ENCODE measurements at regions not wholly inside any gene's neighbourhood (a gene's known extent, or its start where the extent isn't known, plus 50 kb on each side); places are given as distances from the start of the nearest gene placed in this dataset.

DNA sequence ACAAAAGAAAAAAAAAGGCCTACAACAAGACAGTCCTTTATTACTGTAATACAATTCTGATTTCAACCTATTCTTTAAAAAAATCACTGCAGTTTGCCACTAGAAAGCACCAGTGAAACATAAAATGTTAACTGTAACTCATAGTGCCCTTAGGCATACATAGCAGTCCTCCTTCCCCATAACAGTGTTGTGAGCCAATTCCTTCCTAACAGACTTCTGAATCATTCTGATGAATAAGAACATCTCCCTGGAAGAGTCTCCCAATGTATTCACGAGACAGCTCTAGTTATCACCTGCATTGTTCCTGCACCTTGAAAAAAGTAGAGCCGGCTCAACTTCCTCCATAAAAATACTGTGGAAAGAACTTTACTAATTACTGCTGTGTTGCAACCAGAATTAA is 213.6 kb upstream of the FSCB start:
- H3K27ac ChIP-seq (ENCODE audit: low read depth, low read length), result no peak overlapping the region
- no peak overlapping the region for H3K4me2 ChIP-seq (ENCODE audit: low read length)
- H3K36me3 ChIP-seq (ENCODE audit: control insufficient read depth, low read length), result no peaks in the 10 kb centered on the region
- H3F3A ChIP-seq (ENCODE audit: control insufficient read depth, insufficient read depth), result no peaks in the 10 kb centered on the region
- no peaks in the 10 kb centered on the region for H3K27me3 ChIP-seq (ENCODE audit: control insufficient read depth, low read length)
- TF ChIP-seq EZH2phosphoT487 (IDR thresholded peaks at IDR 0.05; ENCODE audit: borderline replicate concordance, low read length), result no peak
- TF ChIP-seq, protein P1, sequence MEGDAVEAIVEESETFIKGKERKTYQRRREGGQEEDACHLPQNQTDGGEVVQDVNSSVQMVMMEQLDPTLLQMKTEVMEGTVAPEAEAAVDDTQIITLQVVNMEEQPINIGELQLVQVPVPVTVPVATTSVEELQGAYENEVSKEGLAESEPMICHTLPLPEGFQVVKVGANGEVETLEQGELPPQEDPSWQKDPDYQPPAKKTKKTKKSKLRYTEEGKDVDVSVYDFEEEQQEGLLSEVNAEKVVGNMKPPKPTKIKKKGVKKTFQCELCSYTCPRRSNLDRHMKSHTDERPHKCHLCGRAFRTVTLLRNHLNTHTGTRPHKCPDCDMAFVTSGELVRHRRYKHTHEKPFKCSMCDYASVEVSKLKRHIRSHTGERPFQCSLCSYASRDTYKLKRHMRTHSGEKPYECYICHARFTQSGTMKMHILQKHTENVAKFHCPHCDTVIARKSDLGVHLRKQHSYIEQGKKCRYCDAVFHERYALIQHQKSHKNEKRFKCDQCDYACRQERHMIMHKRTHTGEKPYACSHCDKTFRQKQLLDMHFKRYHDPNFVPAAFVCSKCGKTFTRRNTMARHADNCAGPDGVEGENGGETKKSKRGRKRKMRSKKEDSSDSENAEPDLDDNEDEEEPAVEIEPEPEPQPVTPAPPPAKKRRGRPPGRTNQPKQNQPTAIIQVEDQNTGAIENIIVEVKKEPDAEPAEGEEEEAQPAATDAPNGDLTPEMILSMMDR (IDR thresholded peaks at IDR 0.05; ENCODE audit: low read depth, low read length, poor library complexity, severe bottlenecking), result no peak
- peaks cover 6% of the 10 kb centered on the region; the same call in 1 of the 2 replicates for H3K9me3 ChIP-seq (ENCODE audit: control insufficient read depth, insufficient read depth, low read length)
- no peaks in the 10 kb centered on the region for H4K20me1 ChIP-seq (ENCODE audit: control insufficient read depth, insufficient read depth, low read depth, low read length)
- no peaks in the 10 kb centered on the region for H3K79me2 ChIP-seq (ENCODE audit: control insufficient read depth, low read length)
- no peak overlapping the region for H3K4me3 ChIP-seq (ENCODE audit: low read length)
- H3K4me1 ChIP-seq (ENCODE audit: control insufficient read depth, low read length), result no peaks in the 10 kb centered on the region
- no peaks in the 10 kb centered on the region for H3K9me2 ChIP-seq (replicated peaks; ENCODE audit: control insufficient read depth, low read length)

DNA sequence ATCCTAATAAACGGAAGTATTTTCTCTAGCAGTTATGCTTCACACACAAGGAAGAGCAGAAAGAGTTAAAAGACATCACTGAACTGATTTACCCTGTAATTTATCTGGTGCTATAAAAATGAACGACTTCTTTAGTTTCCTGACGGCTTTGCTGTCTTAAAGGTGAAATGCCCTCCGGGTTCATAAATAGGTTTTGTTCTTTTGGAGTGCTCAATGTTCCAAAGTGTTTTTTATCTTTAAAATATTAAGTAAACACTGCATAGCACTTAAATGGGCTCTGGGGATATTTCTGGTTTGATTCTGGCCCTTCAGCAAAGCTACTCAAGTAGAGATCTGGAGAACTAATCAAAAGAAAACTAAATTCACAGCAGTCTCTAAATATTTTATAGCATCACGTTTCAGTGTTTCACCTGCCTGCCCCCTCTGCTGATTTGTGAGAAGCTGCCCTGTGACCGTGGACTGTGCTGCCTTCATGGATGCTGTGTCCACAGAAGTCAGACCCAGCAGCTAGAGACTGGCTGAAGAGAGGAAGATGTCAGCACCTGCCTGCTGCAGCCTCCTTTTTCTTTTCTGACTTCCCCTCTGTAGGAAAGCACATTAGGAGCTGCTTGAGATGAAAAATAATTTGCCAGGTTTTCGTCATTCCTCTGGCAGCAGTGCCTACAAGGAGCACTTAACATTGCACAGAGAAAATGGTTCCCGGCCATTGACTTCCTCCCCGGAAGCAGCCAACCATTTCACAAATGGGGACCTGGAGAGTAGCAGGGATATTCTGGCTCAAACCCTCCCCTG is 205.1 kb upstream of the FSCB start:
- Histone ChIP-seq H3K9me2 (replicated peaks; ENCODE audit: control insufficient read depth, low read length) (no peaks in the 10 kb centered on the region), H3F3A (ENCODE audit: control insufficient read depth, insufficient read depth) (no peaks in the 10 kb centered on the region), H3K36me3 (ENCODE audit: control insufficient read depth, low read length) (no peaks in the 10 kb centered on the region), H3K4me1 (ENCODE audit: control insufficient read depth, low read length) (no peaks in the 10 kb centered on the region), H3K27me3 (ENCODE audit: control insufficient read depth, low read length) (no peaks in the 10 kb centered on the region), H3K27ac (ENCODE audit: low read depth, low read length) (no peak overlapping the region), H4K20me1 (ENCODE audit: control insufficient read depth, insufficient read depth, low read depth, low read length) (no peaks in the 10 kb centered on the region), H3K4me3 (ENCODE audit: low read length) (no peak overlapping the region), H3K4me2 (ENCODE audit: low read length) (no peak overlapping the region), H3K9me3 (ENCODE audit: control insufficient read depth, insufficient read depth, low read length) (no peaks in the 10 kb centered on the region; the same call in 1 of the 2 replicates), H3K79me2 (ENCODE audit: control insufficient read depth, low read length) (no peaks in the 10 kb centered on the region)
- TF ChIP-seq, protein P1 (IDR thresholded peaks at IDR 0.05; ENCODE audit: low read depth, low read length, poor library complexity, severe bottlenecking), result no peak
- no peak for TF ChIP-seq EZH2phosphoT487 (IDR thresholded peaks at IDR 0.05; ENCODE audit: borderline replicate concordance, low read length)

DNA sequence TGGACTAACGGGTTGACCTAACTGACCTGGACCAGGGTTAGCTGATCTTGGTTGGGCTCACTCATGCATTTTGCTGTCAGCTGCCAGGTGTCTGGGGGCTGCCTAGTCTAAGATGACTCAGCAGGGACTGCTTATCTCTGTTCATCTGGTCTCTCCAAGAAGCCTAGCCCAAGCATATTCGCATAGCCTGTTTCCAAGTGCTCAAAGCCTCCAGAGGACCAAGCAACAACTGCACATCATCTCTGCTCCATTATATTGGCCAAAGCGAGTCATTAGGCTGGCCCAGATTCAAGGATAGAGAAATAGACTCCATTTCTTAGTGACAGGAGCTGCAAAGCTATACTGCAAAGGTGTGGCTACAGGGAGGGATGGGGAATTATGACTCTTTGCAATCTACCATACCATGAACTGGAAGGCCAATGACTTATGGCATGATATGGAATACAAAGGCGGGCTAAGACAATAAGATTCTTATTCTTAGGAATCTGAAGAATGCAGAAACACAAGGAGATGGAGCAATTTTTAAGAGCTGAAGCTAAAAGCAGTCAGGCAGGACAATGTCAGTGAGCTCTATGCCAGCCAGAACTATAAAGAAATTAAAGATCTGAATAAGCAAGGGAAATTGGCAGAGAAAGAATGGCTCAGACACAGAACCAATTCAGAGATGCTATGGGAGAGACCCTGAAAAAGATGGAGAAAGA is 194.6 kb upstream of the FSCB start:
- TF ChIP-seq, protein P1 (IDR thresholded peaks at IDR 0.05; ENCODE audit: low read depth, low read length, poor library complexity, severe bottlenecking), result no peak
- no peak for TF ChIP-seq EZH2phosphoT487 (IDR thresholded peaks at IDR 0.05; ENCODE audit: borderline replicate concordance, low read length)
- H3K4me2 ChIP-seq (ENCODE audit: low read length), result no peak overlapping the region

More for the DNA sequence above, 194.6 kb upstream of the FSCB start:
- H4K20me1 ChIP-seq (ENCODE audit: control insufficient read depth, insufficient read depth, low read depth, low read length), result no peaks in the 10 kb centered on the region
- no peaks in the 10 kb centered on the region for H3K36me3 ChIP-seq (ENCODE audit: control insufficient read depth, low read length)
- no peaks in the 10 kb centered on the region for H3K9me2 ChIP-seq (replicated peaks; ENCODE audit: control insufficient read depth, low read length)
- H3K9me3 ChIP-seq (ENCODE audit: control insufficient read depth, insufficient read depth, low read length), result no peaks in the 10 kb centered on the region
- no peaks in the 10 kb centered on the region for H3K4me1 ChIP-seq (ENCODE audit: control insufficient read depth, low read length)
- no peak overlapping the region for H3K4me3 ChIP-seq (ENCODE audit: low read length)
- no peaks in the 10 kb centered on the region for H3K27me3 ChIP-seq (ENCODE audit: control insufficient read depth, low read length)
- H3K79me2 ChIP-seq (ENCODE audit: control insufficient read depth, low read length), result no peaks in the 10 kb centered on the region
- H3K27ac ChIP-seq (ENCODE audit: low read depth, low read length), result no peak overlapping the region
- H3F3A ChIP-seq (ENCODE audit: control insufficient read depth, insufficient read depth), result no peaks in the 10 kb centered on the region

Data from DOHH2 (cell line).